K562 (cell line): ENCODE measurements at regions not wholly inside any gene's neighbourhood (a gene's known extent, or its start where the extent isn't known, plus 50 kb on each side); places are given as distances from the start of the nearest gene placed in this dataset.

Source experiments
- TAF1 ChIP-seq: IDR thresholded peaks from 2 replicates; pipeline ENCODE4 v1.6.1; 2011; ENCODE audit warnings: mild to moderate bottlenecking, low read length, moderate library complexity; ENCODE audit not compliant: insufficient read depth, control insufficient read depth, severe bottlenecking; ENCODE audit errors: extremely low read depth
- TF ChIP-seq, protein P1 (sequence below): sonication (generic); formaldehyde crosslinking; IDR thresholded peaks from 2 replicates; pipeline ENCODE4 v1.8.0; 2022; ENCODE audit warnings: missing genetic modification reagents, mild to moderate bottlenecking, moderate library complexity, borderline replicate concordance
- TF ChIP-seq, protein P2 (sequence below), 2 experiments: fragments of 450-650 bp; formaldehyde crosslinking in 1 of 2; IDR thresholded peaks; 2 replicates each; pipeline versions ENCODE4 v1.4.0 to v1.6.1; 2014 to 2020; ENCODE audit warnings: mild to moderate bottlenecking in 2 of 2, borderline replicate concordance in 1 of 2, low read depth in 1 of 2
- TF ChIP-seq, protein P3 (sequence below), 3 experiments: IDR thresholded peaks in 2 of 3; conservative IDR thresholded peaks in 1 of 3; 2 replicates each; pipeline ENCODE4 v1.5.1; 2011 to 2012; ENCODE audit warnings: low read length in 3 of 3, mild to moderate bottlenecking in 3 of 3, control low read depth in 2 of 3, improper control_type of control experiment in 1 of 3, inconsistent platforms in 1 of 3, low read depth in 1 of 3, mixed read lengths in 1 of 3, moderate library complexity in 1 of 3; ENCODE audit not compliant: insufficient read depth in 2 of 3
- TF ChIP-seq, protein P4 (sequence below): IDR thresholded peaks from 2 replicates; pipeline ENCODE4 v1.6.1; 2012; ENCODE audit warnings: low read depth, low read length, improper control_type of control experiment, borderline replicate concordance

DNA sequence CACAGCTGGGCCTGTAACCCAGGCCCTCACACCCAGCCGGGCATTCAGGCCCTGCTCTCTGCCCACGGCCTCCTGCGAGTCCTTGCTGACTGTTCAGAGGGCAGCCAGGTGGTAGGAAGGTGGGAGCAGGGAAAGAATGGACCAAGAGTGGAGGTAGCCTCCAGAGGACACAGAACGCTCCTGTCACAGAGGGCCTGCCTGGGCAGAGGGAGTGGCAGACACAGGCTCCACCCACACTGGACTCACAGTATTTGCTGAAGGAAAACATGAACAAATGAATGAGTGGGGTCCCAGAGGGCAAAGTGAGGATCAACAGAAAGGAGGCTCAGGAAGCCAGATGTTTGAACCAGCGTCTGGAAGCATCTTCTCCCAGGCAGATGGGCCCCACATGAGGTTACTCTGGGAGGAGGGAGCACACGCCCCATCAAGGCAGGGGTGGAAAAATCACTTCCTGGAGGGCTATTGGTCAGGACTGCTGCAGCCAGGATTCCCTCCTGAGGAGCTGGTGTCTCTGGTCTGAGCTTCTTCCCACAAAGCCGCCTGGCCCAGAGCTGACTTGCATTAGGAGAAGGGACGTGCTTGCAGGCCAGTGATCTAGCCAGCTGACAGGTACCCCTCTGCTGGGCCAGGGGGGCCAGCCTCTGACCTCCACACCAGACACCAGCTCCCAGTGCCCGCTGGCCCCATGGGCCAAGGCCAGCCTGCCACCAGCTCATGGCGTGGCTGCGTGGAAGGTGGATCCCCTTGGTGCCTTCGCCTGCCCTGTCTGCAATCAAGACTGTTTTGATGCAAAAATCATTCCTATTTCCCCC lies 84.0 kb downstream of the THAP12 start:
- TF ChIP-seq, protein P1, sequence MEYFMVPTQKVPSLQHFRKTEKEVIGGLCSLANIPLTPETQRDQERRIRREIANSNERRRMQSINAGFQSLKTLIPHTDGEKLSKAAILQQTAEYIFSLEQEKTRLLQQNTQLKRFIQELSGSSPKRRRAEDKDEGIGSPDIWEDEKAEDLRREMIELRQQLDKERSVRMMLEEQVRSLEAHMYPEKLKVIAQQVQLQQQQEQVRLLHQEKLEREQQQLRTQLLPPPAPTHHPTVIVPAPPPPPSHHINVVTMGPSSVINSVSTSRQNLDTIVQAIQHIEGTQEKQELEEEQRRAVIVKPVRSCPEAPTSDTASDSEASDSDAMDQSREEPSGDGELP (CRISPR knock-in tag) = no peak
- TF ChIP-seq, protein P2, sequence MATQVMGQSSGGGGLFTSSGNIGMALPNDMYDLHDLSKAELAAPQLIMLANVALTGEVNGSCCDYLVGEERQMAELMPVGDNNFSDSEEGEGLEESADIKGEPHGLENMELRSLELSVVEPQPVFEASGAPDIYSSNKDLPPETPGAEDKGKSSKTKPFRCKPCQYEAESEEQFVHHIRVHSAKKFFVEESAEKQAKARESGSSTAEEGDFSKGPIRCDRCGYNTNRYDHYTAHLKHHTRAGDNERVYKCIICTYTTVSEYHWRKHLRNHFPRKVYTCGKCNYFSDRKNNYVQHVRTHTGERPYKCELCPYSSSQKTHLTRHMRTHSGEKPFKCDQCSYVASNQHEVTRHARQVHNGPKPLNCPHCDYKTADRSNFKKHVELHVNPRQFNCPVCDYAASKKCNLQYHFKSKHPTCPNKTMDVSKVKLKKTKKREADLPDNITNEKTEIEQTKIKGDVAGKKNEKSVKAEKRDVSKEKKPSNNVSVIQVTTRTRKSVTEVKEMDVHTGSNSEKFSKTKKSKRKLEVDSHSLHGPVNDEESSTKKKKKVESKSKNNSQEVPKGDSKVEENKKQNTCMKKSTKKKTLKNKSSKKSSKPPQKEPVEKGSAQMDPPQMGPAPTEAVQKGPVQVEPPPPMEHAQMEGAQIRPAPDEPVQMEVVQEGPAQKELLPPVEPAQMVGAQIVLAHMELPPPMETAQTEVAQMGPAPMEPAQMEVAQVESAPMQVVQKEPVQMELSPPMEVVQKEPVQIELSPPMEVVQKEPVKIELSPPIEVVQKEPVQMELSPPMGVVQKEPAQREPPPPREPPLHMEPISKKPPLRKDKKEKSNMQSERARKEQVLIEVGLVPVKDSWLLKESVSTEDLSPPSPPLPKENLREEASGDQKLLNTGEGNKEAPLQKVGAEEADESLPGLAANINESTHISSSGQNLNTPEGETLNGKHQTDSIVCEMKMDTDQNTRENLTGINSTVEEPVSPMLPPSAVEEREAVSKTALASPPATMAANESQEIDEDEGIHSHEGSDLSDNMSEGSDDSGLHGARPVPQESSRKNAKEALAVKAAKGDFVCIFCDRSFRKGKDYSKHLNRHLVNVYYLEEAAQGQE (IDR thresholded peaks at IDR 0.05; ENCODE audit: borderline replicate concordance) = no peak
- TF ChIP-seq, protein P2 (CRISPR knock-in tag; IDR thresholded peaks at IDR 0.05; ENCODE audit: low read depth) = no peak
- no peak for TF ChIP-seq TAF1
- TF ChIP-seq, protein P3, sequence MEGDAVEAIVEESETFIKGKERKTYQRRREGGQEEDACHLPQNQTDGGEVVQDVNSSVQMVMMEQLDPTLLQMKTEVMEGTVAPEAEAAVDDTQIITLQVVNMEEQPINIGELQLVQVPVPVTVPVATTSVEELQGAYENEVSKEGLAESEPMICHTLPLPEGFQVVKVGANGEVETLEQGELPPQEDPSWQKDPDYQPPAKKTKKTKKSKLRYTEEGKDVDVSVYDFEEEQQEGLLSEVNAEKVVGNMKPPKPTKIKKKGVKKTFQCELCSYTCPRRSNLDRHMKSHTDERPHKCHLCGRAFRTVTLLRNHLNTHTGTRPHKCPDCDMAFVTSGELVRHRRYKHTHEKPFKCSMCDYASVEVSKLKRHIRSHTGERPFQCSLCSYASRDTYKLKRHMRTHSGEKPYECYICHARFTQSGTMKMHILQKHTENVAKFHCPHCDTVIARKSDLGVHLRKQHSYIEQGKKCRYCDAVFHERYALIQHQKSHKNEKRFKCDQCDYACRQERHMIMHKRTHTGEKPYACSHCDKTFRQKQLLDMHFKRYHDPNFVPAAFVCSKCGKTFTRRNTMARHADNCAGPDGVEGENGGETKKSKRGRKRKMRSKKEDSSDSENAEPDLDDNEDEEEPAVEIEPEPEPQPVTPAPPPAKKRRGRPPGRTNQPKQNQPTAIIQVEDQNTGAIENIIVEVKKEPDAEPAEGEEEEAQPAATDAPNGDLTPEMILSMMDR (IDR thresholded peaks at IDR 0.05 in 2 of 3, conservative IDR thresholded peaks at IDR 0.05 in 1 of 3; ENCODE audit: insufficient read depth in 2 of 3, low read depth in 1 of 3, low read length in 3 of 3) = no peak
- TF ChIP-seq, protein P4, sequence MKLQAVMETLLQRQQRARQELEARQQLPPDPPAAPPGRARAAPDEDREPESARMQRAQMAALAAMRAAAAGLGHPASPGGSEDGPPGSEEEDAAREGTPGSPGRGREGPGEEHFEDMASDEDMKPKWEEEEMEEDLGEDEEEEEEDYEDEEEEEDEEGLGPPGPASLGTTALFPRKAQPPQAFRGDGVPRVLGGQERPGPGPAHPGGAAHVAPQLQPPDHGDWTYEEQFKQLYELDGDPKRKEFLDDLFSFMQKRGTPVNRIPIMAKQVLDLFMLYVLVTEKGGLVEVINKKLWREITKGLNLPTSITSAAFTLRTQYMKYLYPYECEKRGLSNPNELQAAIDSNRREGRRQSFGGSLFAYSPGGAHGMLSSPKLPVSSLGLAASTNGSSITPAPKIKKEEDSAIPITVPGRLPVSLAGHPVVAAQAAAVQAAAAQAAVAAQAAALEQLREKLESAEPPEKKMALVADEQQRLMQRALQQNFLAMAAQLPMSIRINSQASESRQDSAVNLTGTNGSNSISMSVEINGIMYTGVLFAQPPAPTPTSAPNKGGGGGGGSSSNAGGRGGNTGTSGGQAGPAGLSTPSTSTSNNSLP = no peak
